ENCODE measurements at regions not wholly inside any gene's neighbourhood (a gene's known extent, or its start where the extent isn't known, plus 50 kb on each side); places are given as distances from the start of the nearest gene placed in this dataset.

GRCh38 chr11:70732881-70733196, 334.5 kb downstream of the CTTN start:
- TF ChIP-seq CTCF (conservative IDR thresholded peaks at IDR 0.05 in 1 of 2, IDR thresholded peaks at IDR 0.05 in 1 of 2; ENCODE audit: low read depth in 1 of 2, low read length in 2 of 2) (no peak), EZH2 (IDR thresholded peaks at IDR 0.05; ENCODE audit: low read length, missing control alignments) (no peak)
